ENCODE measurements at regions not wholly inside any gene's neighbourhood (a gene's known extent, or its start where the extent isn't known, plus 50 kb on each side); places are given as distances from the start of the nearest gene placed in this dataset.

DNA sequence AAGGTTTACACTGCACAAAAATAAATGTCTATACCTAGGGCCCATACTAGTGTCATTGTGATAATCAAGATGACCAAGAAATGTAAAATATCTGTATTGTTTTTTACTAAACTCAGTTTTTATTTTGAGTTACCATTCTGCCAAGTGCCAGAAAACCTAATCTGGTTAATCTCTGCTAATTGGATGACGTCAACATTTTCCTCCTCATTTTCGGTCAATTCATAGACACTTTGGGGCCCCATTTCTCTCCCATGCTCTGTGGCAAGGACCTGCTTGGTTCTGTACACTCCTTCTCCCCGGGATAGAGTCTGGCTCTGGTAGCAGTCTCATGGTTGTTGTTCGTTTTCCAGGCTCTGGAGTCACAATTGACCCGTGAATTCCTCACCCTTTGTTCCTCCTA lies 186.5 kb upstream of the TCF4 start:
- H3K36me3 ChIP-seq (ENCODE audit: control insufficient read depth, low read depth, low read length) = no peaks in the 10 kb centered on the region
- no peak overlapping the region for H3K27ac ChIP-seq (ENCODE audit: low read length)
- H3K4me3 ChIP-seq (ENCODE audit: low read length) = no peak overlapping the region
- peaks cover 4% of the 10 kb centered on the region for H3K27me3 ChIP-seq (ENCODE audit: control insufficient read depth, insufficient read depth, low read length)
- peaks cover 13% of the 10 kb centered on the region for H3K4me1 ChIP-seq (ENCODE audit: control insufficient read depth, low read depth, low read length)
- no peaks in the 10 kb centered on the region for H3K9me3 ChIP-seq (ENCODE audit: control insufficient read depth, low read depth, low read length)
- H3K9ac ChIP-seq (ENCODE audit: low read length) = no peak overlapping the region

DNA sequence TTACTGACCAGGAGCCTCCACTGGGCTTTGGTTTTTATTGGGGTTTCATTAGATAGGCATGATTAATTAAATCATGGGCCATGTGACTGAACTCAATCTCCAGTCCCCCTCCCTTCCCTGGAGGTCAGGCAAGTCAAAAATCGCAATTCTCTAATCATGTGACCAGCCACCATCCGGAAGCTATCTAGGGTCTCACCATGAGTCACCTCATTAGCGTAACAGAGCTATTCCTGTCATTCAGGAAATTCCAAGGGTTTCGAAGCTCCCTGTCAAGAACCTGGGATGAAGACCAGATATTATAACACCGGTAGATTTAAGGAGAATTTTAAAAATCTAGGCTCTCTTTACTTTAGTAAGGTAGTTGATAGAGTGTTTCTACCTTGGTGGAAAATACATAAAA lies 180.3 kb upstream of the TCF4 start:
- H3K4me1 ChIP-seq (ENCODE audit: control insufficient read depth, low read depth, low read length) = peaks cover 32% of the 10 kb centered on the region
- H3K27ac ChIP-seq (ENCODE audit: low read length) = no peak overlapping the region
- H3K36me3 ChIP-seq (ENCODE audit: control insufficient read depth, low read depth, low read length) = no peaks in the 10 kb centered on the region
- H3K9ac ChIP-seq (ENCODE audit: low read length) = no peak overlapping the region
- H3K4me3 ChIP-seq (ENCODE audit: low read length) = peak overlapping the region; percentile 32
- H3K9me3 ChIP-seq (ENCODE audit: control insufficient read depth, low read depth, low read length) = no peaks in the 10 kb centered on the region
- H3K27me3 ChIP-seq (ENCODE audit: control insufficient read depth, insufficient read depth, low read length) = no peaks in the 10 kb centered on the region

DNA sequence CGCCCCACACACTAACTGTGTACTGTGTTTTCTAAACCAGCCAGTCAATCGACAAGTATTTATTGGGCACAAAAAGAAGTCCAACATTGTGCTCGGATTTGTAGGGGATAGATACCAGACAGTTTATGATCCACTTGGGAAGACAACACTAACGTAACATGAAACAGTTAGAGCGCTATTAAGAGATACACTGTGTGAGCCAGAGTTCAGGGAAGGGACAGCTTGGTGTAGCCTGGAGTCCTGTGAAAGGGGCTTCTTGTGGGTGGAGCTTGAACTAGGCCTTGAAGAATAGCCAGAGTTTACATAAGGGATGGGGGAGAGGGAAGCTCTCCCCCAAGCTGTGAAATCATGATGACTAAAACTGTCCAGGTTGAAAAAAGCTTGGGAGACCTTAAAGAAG lies 176.4 kb upstream of the TCF4 start:
- H3K9me3 ChIP-seq (ENCODE audit: control insufficient read depth, low read depth, low read length) = no peaks in the 10 kb centered on the region
- H3K9ac ChIP-seq (ENCODE audit: low read length) = no peak overlapping the region
- H3K4me1 ChIP-seq (ENCODE audit: control insufficient read depth, low read depth, low read length) = peaks cover 35% of the 10 kb centered on the region
- no peak overlapping the region for H3K4me3 ChIP-seq (ENCODE audit: low read length)
- H3K36me3 ChIP-seq (ENCODE audit: control insufficient read depth, low read depth, low read length) = no peaks in the 10 kb centered on the region
- H3K27me3 ChIP-seq (ENCODE audit: control insufficient read depth, insufficient read depth, low read length) = no peaks in the 10 kb centered on the region
- H3K27ac ChIP-seq (ENCODE audit: low read length) = no peak overlapping the region

DNA sequence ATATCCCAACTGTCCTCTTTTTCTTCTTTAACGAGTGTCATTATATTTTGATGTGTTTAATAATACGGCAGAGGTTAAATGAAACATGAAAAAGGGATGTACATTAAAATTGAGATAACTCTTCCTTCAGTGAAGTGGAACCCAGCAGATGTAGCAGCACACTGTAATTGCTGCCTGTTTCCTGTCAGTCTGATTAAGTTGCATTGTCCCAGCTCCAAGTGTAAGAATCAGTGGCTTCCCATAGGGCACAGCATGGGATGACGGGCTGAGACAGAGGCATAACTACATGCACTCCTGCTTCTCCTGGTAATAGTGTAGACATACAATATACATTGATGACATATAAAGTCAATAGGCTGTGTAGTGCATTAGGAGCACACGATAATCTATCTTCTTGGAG lies 175.8 kb upstream of the TCF4 start:
- Histone ChIP-seq H3K4me3 (ENCODE audit: low read length) (no peak overlapping the region), H3K9ac (ENCODE audit: low read length) (no peak overlapping the region), H3K36me3 (ENCODE audit: control insufficient read depth, low read depth, low read length) (no peaks in the 10 kb centered on the region), H3K27ac (ENCODE audit: low read length) (no peak overlapping the region), H3K9me3 (ENCODE audit: control insufficient read depth, low read depth, low read length) (no peaks in the 10 kb centered on the region), H3K27me3 (ENCODE audit: control insufficient read depth, insufficient read depth, low read length) (no peaks in the 10 kb centered on the region), H3K4me1 (ENCODE audit: control insufficient read depth, low read depth, low read length) (peaks cover 32% of the 10 kb centered on the region)

DNA sequence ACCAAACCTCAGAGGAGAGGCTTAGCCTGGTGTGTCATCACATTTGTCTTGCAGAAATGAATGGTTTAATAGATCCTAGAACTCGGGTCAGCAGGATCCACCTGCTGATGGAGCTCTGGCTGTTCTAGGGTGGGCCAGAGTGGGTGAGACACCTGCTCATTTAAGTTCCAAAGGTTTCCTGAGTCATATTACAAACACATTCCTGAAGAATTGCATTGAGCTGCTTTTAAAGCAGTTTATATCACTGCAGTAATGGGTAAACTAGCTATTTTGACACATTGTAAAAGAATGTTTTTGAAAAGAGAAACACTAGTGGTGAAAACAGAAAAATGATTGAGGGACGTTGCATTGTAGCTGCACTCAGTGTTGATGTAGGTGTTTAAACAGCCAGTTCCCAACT lies 175.3 kb upstream of the TCF4 start:
- Histone ChIP-seq H3K36me3 (ENCODE audit: control insufficient read depth, low read depth, low read length) (no peaks in the 10 kb centered on the region), H3K4me3 (ENCODE audit: low read length) (no peak overlapping the region), H3K27ac (ENCODE audit: low read length) (no peak overlapping the region)

DNA sequence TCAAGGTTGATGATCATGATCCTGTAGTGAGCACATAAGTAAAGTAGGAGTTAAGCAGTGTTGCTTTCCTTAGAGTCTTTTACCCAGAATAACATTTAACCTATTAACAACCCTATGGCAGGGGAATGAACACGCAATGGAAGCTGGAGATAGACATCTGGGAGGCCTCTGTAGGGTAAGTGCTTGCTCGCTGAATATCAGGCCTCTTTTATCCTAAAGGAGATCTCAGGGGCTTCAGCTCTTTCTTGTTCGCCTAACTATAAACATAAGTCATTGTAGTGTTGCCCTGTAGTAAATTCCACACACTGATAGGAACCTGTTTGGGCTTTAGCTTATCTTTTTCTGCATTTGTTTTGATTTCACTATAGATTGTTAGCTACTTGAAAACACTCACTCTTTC lies 174.4 kb upstream of the TCF4 start:
- Histone ChIP-seq H3K36me3 (ENCODE audit: control insufficient read depth, low read depth, low read length) (no peaks in the 10 kb centered on the region), H3K27ac (ENCODE audit: low read length) (no peak overlapping the region), H3K4me3 (ENCODE audit: low read length) (no peak overlapping the region), H3K27me3 (ENCODE audit: control insufficient read depth, insufficient read depth, low read length) (no peaks in the 10 kb centered on the region), H3K9ac (ENCODE audit: low read length) (no peak overlapping the region), H3K4me1 (ENCODE audit: control insufficient read depth, low read depth, low read length) (peaks cover 18% of the 10 kb centered on the region), H3K9me3 (ENCODE audit: control insufficient read depth, low read depth, low read length) (no peaks in the 10 kb centered on the region)

More for the DNA sequence above, 175.3 kb upstream of the TCF4 start:
- Histone ChIP-seq H3K27me3 (ENCODE audit: control insufficient read depth, insufficient read depth, low read length) (no peaks in the 10 kb centered on the region), H3K9me3 (ENCODE audit: control insufficient read depth, low read depth, low read length) (no peaks in the 10 kb centered on the region), H3K4me1 (ENCODE audit: control insufficient read depth, low read depth, low read length) (peaks cover 27% of the 10 kb centered on the region), H3K9ac (ENCODE audit: low read length) (no peak overlapping the region)

DNA sequence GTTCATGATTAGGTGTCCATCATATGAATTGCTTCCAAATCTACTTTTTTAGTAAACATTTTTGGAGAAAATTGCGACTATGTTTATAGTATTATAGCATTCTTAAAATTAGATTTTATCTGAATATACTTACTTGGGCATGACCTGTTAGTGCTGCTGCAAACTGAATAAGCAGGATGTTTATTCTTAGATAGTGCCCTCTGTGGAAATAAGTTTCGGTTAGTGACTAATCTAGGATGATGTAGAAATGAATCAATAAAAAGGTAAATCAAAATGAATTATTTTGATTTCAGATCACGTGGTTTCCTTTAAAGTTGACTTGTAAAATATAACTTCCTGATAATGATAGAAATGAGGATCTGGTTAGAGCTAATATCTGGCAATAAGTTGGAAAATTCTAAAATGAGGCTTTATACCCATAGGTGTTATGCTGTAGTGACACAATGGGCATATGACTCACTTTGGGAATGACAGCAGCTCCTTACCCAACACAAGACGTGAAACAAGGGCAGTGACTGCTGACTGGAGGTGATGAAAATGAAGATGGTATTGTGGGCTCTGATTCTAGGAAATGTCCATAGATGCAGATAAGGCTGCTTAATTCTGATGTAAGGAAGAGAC lies 165.8 kb upstream of the TCF4 start:
- Histone ChIP-seq H3K9ac (ENCODE audit: low read length) (no peak overlapping the region), H3K9me3 (ENCODE audit: control insufficient read depth, low read depth, low read length) (no peaks in the 10 kb centered on the region), H3K36me3 (ENCODE audit: control insufficient read depth, low read depth, low read length) (no peaks in the 10 kb centered on the region), H3K27me3 (ENCODE audit: control insufficient read depth, insufficient read depth, low read length) (no peaks in the 10 kb centered on the region), H3K4me3 (ENCODE audit: low read length) (no peak overlapping the region), H3K4me1 (ENCODE audit: control insufficient read depth, low read depth, low read length) (no peaks in the 10 kb centered on the region), H3K27ac (ENCODE audit: low read length) (no peak overlapping the region)

DNA sequence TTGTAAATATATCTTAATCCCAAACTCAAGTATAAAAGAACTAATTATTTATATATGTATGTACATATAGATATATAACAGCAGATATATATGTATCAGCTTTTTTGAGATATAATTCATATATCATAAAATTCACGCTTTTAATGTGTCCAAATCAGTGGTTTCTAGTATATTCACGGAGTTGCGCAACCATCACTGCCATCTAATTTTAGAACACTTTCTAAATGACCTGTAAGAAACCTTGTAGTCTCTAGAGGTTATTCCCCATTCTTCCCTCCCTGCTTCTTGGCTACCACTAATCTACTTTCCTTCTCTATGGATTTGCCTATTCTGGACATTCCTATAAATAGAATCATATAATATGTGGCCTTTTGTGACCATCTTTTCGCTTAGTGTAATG lies 163.5 kb upstream of the TCF4 start:
- Histone ChIP-seq H3K9me3 (ENCODE audit: control insufficient read depth, low read depth, low read length) (no peaks in the 10 kb centered on the region), H3K27ac (ENCODE audit: low read length) (no peak overlapping the region), H3K4me3 (ENCODE audit: low read length) (no peak overlapping the region), H3K36me3 (ENCODE audit: control insufficient read depth, low read depth, low read length) (no peaks in the 10 kb centered on the region), H3K27me3 (ENCODE audit: control insufficient read depth, insufficient read depth, low read length) (no peaks in the 10 kb centered on the region), H3K4me1 (ENCODE audit: control insufficient read depth, low read depth, low read length) (no peaks in the 10 kb centered on the region), H3K9ac (ENCODE audit: low read length) (no peak overlapping the region)

DNA sequence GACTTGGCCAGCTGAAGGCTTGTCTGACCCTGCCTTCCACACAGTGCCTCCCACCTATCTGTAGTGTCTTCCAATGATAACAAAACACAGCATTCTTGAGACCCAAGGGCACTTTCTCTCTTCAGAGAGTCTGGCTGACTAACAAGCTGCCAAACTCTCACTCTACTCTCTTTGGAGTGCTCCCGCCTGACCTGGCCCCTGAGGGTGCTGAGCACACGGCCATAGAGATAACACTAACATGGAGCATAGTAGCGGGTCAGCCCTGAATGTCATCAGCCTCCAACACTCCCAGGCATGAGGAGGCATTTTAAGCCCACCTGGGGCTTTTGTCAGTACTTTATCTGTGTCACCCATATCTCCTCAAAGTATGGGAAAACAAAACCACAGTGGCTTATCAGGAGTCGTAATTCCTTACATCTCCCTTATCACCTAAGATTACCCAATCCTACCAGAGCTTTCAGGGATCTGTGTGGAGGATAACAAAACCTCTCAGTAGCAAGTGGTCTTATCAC lies 160.3 kb upstream of the TCF4 start:
- Histone ChIP-seq H3K27ac (ENCODE audit: low read length) (no peak overlapping the region), H3K4me1 (ENCODE audit: control insufficient read depth, low read depth, low read length) (peaks cover 6% of the 10 kb centered on the region)

DNA sequence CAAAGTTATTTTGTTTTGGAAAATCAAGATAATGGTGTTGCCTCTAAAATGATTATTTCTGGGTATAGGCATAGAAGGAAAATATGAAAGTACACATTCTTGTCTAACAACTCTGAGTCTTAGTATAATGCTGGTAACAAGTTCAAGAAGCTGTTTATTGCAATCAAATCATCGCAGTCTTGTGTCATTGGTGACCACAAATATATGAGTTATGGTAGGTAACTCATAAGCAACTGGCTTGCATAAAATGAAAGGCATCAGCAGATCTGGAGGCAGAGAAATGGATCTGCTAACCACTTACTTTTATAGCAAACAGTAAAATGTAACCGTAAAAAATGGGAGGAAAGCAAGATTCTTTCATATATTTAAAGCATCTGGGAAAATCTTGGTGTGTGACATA lies 156.2 kb upstream of the TCF4 start:
- no peaks in the 10 kb centered on the region for H3K36me3 ChIP-seq (ENCODE audit: control insufficient read depth, low read depth, low read length)
- no peaks in the 10 kb centered on the region for H3K27me3 ChIP-seq (ENCODE audit: control insufficient read depth, insufficient read depth, low read length)
- H3K4me3 ChIP-seq (ENCODE audit: low read length) = no peak overlapping the region
- H3K9ac ChIP-seq (ENCODE audit: low read length) = no peak overlapping the region
- H3K9me3 ChIP-seq (ENCODE audit: control insufficient read depth, low read depth, low read length) = no peaks in the 10 kb centered on the region
- H3K27ac ChIP-seq (ENCODE audit: low read length) = no peak overlapping the region
- peaks cover 6% of the 10 kb centered on the region for H3K4me1 ChIP-seq (ENCODE audit: control insufficient read depth, low read depth, low read length)

More for the DNA sequence above, 160.3 kb upstream of the TCF4 start:
- Histone ChIP-seq H3K4me3 (ENCODE audit: low read length) (no peak overlapping the region), H3K36me3 (ENCODE audit: control insufficient read depth, low read depth, low read length) (no peaks in the 10 kb centered on the region), H3K27me3 (ENCODE audit: control insufficient read depth, insufficient read depth, low read length) (no peaks in the 10 kb centered on the region), H3K9ac (ENCODE audit: low read length) (no peak overlapping the region), H3K9me3 (ENCODE audit: control insufficient read depth, low read depth, low read length) (no peaks in the 10 kb centered on the region)

DNA sequence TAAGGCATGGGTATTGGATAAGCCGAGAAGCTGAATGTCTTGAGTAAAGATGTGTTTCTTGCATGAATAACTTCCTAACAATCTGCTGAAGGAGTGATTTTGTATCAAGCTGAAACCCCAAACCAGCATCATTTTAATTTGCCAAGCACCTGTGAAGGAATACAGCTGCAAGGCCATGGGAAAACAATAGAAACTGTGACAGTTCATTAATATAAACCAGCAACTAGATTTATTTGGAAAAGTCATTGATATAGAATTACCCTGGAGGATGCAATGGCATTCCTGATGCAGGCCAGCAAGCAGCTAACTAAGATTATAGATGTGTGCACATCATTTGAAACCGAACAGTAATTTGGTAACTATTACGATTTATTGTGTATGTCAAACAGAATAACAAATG lies 155.7 kb upstream of the TCF4 start:
- H3K9ac ChIP-seq (ENCODE audit: low read length) = no peak overlapping the region
- no peaks in the 10 kb centered on the region for H3K9me3 ChIP-seq (ENCODE audit: control insufficient read depth, low read depth, low read length)
- no peak overlapping the region for H3K4me3 ChIP-seq (ENCODE audit: low read length)
- H3K4me1 ChIP-seq (ENCODE audit: control insufficient read depth, low read depth, low read length) = peaks cover 6% of the 10 kb centered on the region
- H3K27me3 ChIP-seq (ENCODE audit: control insufficient read depth, insufficient read depth, low read length) = no peaks in the 10 kb centered on the region
- H3K36me3 ChIP-seq (ENCODE audit: control insufficient read depth, low read depth, low read length) = no peaks in the 10 kb centered on the region
- no peak overlapping the region for H3K27ac ChIP-seq (ENCODE audit: low read length)

DNA sequence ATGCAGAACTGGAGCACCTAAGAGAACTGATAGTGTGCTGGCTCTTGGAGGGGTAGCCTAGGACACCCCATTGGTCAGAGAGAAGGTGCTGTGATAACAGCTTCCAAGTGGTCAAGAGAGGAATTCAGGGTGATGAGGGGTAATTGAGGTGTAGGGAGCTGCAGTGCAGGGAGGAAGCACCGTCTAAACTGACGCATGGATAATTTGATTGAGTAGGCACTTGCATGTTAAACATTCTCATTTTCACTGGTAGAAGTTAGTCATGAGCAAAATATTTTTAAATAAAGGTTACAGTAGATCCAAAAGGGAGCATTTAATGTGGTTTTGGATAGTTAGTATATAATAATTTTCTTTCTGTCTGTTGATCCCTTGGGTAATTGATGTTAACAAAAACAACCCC lies 155.1 kb upstream of the TCF4 start:
- H3K4me1 ChIP-seq (ENCODE audit: control insufficient read depth, low read depth, low read length) = peaks cover 6% of the 10 kb centered on the region
- no peaks in the 10 kb centered on the region for H3K36me3 ChIP-seq (ENCODE audit: control insufficient read depth, low read depth, low read length)
- H3K27me3 ChIP-seq (ENCODE audit: control insufficient read depth, insufficient read depth, low read length) = no peaks in the 10 kb centered on the region
- H3K9ac ChIP-seq (ENCODE audit: low read length) = no peak overlapping the region
- H3K4me3 ChIP-seq (ENCODE audit: low read length) = no peak overlapping the region
- no peak overlapping the region for H3K27ac ChIP-seq (ENCODE audit: low read length)
- H3K9me3 ChIP-seq (ENCODE audit: control insufficient read depth, low read depth, low read length) = no peaks in the 10 kb centered on the region
